ENCODE measurements at regions not wholly inside any gene's neighbourhood (a gene's known extent, or its start where the extent isn't known, plus 50 kb on each side); places are given as distances from the start of the nearest gene placed in this dataset.

- TF ChIP-seq EZH2phosphoT487 (IDR thresholded peaks at IDR 0.05; ENCODE audit: low read depth) (no peak), CTCF (IDR thresholded peaks at IDR 0.05; ENCODE audit: low read depth, low read length) (no peak)
- Histone ChIP-seq H3K4me3 (ENCODE audit: low read length) (no peak overlapping the region), H3K4me2 (ENCODE audit: low read length) (no peak overlapping the region), H3K36me3 (replicated peaks; ENCODE audit: low read depth, low read length) (no peaks in the 10 kb centered on the region), H3K27me3 (ENCODE audit: low read depth, low read length) (peaks cover 74% of the 10 kb centered on the region), H3K9me3 (ENCODE audit: insufficient read depth, low read length) (no peaks in the 10 kb centered on the region), H3K4me1 (ENCODE audit: low read length) (no peaks in the 10 kb centered on the region), H3K79me2 (ENCODE audit: low read length) (no peaks in the 10 kb centered on the region), H4K20me1 (ENCODE audit: insufficient read depth, low read length) (no peaks in the 10 kb centered on the region), H3K9ac (ENCODE audit: low read length) (no peak overlapping the region), H2AFZ (ENCODE audit: low read depth, low read length) (no peak overlapping the region), H3K27ac (ENCODE audit: low read length) (no peak overlapping the region)
Observed at GRCh38 chr20:57881466-57882385, 171.9 kb upstream of the PMEPA1 start.

- H3K79me2 ChIP-seq (ENCODE audit: low read length): no peaks in the 10 kb centered on the region
- H3K4me1 ChIP-seq (ENCODE audit: low read length): no peaks in the 10 kb centered on the region
- no peaks in the 10 kb centered on the region for H3K9me3 ChIP-seq (ENCODE audit: insufficient read depth, low read length)
- H3K27ac ChIP-seq (ENCODE audit: low read length): no peak overlapping the region
- H3K9ac ChIP-seq (ENCODE audit: low read length): no peak overlapping the region
- H3K4me2 ChIP-seq (ENCODE audit: low read length): no peak overlapping the region
- no peaks in the 10 kb centered on the region for H4K20me1 ChIP-seq (ENCODE audit: insufficient read depth, low read length)
- no peaks in the 10 kb centered on the region for H3K36me3 ChIP-seq (replicated peaks; ENCODE audit: low read depth, low read length)
- peaks cover 81% of the 10 kb centered on the region for H3K27me3 ChIP-seq (ENCODE audit: low read depth, low read length)
- no peak overlapping the region for H3K4me3 ChIP-seq (ENCODE audit: low read length)
- H2AFZ ChIP-seq (ENCODE audit: low read depth, low read length): no peak overlapping the region
- TF ChIP-seq EZH2phosphoT487 (IDR thresholded peaks at IDR 0.05; ENCODE audit: low read depth) (no peak), CTCF (IDR thresholded peaks at IDR 0.05; ENCODE audit: low read depth, low read length) (no peak)
Observed at GRCh38 chr20:57880571-57880892, 170.7 kb upstream of the PMEPA1 start.

GRCh38 chr20:57879779-57880570, 170.2 kb upstream of the PMEPA1 start:
- H3K27ac ChIP-seq (ENCODE audit: low read length): no peak overlapping the region

More at GRCh38 chr20:57879779-57880570, 170.2 kb upstream of the PMEPA1 start:
- Histone ChIP-seq H3K27me3 (ENCODE audit: low read depth, low read length) (peaks cover 85% of the 10 kb centered on the region), H2AFZ (ENCODE audit: low read depth, low read length) (no peak overlapping the region), H3K4me3 (ENCODE audit: low read length) (no peak overlapping the region), H3K4me1 (ENCODE audit: low read length) (no peaks in the 10 kb centered on the region), H3K9me3 (ENCODE audit: insufficient read depth, low read length) (no peaks in the 10 kb centered on the region), H3K9ac (ENCODE audit: low read length) (no peak overlapping the region), H3K4me2 (ENCODE audit: low read length) (no peak overlapping the region), H4K20me1 (ENCODE audit: insufficient read depth, low read length) (no peaks in the 10 kb centered on the region), H3K79me2 (ENCODE audit: low read length) (no peaks in the 10 kb centered on the region), H3K36me3 (replicated peaks; ENCODE audit: low read depth, low read length) (no peaks in the 10 kb centered on the region)
- no peak for TF ChIP-seq CTCF (IDR thresholded peaks at IDR 0.05; ENCODE audit: low read depth, low read length)
- no peak for TF ChIP-seq EZH2phosphoT487 (IDR thresholded peaks at IDR 0.05; ENCODE audit: low read depth)
